ENCODE measurements at regions not wholly inside any gene's neighbourhood (a gene's known extent, or its start where the extent isn't known, plus 50 kb on each side); places are given as distances from the start of the nearest gene placed in this dataset.

DNA sequence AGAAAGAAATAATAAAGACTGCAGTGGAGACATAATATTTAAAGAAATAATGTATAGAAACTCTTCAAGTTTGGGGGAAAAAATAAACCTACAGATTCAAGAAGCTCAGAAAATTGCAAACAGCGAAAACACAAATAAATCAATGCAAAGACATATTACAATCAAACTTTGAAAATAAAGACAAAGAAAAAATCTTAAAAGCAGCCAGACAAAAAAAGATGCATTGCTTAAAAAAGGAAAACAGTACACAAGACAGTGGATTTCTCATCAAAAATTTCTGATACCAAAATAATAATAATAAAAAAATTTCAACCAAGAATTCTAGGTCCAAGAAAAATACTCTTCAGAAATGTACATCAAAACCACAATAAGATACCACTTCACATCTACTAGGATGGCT, 681.0 kb downstream of the UQCRFS1 start:
- Histone ChIP-seq H3K4me1 (ENCODE audit: control insufficient read depth in 1 of 2, low read depth in 2 of 2) (no peaks in the 10 kb centered on the region), H3K36me3 (no peaks in the 10 kb centered on the region), H3K9me3 (no peaks in the 10 kb centered on the region), H3K27ac (no peak overlapping the region), H3K4me3 (no peak overlapping the region), H3K27me3 (replicated peaks; ENCODE audit: insufficient read depth) (no peaks in the 10 kb centered on the region)
- TF ChIP-seq, protein P1, sequence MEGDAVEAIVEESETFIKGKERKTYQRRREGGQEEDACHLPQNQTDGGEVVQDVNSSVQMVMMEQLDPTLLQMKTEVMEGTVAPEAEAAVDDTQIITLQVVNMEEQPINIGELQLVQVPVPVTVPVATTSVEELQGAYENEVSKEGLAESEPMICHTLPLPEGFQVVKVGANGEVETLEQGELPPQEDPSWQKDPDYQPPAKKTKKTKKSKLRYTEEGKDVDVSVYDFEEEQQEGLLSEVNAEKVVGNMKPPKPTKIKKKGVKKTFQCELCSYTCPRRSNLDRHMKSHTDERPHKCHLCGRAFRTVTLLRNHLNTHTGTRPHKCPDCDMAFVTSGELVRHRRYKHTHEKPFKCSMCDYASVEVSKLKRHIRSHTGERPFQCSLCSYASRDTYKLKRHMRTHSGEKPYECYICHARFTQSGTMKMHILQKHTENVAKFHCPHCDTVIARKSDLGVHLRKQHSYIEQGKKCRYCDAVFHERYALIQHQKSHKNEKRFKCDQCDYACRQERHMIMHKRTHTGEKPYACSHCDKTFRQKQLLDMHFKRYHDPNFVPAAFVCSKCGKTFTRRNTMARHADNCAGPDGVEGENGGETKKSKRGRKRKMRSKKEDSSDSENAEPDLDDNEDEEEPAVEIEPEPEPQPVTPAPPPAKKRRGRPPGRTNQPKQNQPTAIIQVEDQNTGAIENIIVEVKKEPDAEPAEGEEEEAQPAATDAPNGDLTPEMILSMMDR (IDR thresholded peaks at IDR 0.05) = no peak
- DNase-seq (ENCODE audit: low spot score) = no peak
- no peak for ATAC-seq (ENCODE audit: insufficient number of reproducible peaks, low FRiP score, low read depth)

DNA sequence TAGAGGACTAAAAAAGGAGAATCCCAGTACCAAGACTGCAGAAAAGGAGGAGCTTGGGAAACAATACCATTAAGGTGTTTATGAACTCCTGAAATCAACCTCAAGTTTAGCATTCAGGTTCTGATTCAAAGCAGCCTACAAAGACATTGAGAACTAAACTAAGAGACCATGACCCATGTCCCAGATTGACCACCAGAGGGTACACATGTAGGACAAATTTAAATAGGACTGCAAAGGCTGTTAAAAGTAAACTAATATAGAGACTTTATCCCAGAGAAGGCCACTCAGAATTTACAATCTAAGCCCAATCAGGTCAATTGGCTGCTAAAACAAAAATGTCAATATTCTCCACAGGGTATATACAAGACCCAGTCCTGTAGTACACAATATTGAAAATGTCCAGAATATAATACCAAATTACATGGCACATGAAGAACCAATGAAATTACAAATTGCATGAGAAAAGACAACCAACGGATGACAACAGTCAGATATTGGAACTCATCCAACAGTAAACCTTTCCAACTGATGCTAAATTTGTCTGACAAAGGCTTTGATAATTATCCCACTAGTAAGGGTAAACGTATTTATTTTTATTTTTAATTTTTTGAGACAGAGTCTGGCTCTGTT, 682.4 kb downstream of the UQCRFS1 start:
- Histone ChIP-seq H3K27ac (no peak overlapping the region), H3K4me1 (ENCODE audit: control insufficient read depth in 1 of 2, low read depth in 2 of 2) (no peaks in the 10 kb centered on the region), H3K9me3 (no peaks in the 10 kb centered on the region), H3K36me3 (no peaks in the 10 kb centered on the region), H3K4me3 (no peak overlapping the region), H3K27me3 (replicated peaks; ENCODE audit: insufficient read depth) (no peaks in the 10 kb centered on the region)
- DNase-seq (ENCODE audit: low spot score) (no peak), ATAC-seq (ENCODE audit: insufficient number of reproducible peaks, low FRiP score, low read depth) (no peak)
- TF ChIP-seq, protein P1 (IDR thresholded peaks at IDR 0.05) = no peak

DNA sequence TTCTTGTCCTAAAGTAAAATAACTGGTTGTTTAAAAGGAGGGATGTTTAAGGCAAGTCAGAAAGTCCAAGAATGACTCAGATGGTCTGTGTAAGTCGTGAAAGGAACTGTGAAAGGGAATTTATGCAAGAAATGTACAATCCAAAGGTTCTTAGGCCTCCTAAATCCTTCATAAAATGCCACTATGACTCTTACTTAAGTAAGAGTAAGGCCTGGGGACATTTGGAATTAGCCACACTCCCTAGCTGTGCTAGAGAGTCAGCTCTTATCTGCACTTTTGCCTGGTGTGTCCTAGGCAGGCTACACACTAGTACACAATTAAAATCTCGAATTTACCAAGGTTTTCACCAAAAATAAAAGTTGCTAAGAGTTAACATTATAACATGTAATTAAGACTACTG, 686.9 kb downstream of the UQCRFS1 start:
- DNase-seq (ENCODE audit: low spot score) (no peak), ATAC-seq (ENCODE audit: insufficient number of reproducible peaks, low FRiP score, low read depth) (no peak)
- no peak overlapping the region for H3K4me3 ChIP-seq
- H3K27ac ChIP-seq = no peak overlapping the region
- TF ChIP-seq, protein P1 (IDR thresholded peaks at IDR 0.05) = no peak
- H3K36me3 ChIP-seq = no peaks in the 10 kb centered on the region
- no peaks in the 10 kb centered on the region for H3K4me1 ChIP-seq (ENCODE audit: control insufficient read depth in 1 of 2, low read depth in 2 of 2)
- H3K9me3 ChIP-seq = no peaks in the 10 kb centered on the region
- H3K27me3 ChIP-seq (replicated peaks; ENCODE audit: insufficient read depth) = no peaks in the 10 kb centered on the region

DNA sequence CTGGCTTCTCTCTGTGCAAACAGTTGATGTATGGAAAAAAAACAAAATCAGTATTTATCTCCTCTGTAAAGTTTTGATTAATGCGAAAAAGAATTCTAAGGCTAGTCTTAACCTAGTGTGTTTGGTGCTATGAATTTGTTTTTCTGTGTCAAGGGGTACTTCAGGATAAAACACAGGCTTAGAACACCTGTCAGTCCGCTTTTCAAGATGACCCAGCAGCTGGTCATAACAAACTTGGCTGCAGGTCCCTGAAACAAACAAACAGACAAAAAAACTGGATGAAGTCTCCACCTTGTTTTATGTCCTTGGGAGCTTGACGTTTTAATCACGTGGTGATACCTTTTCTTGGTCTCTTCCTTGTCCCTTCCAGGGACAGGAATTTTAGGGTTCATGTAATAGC, 689.3 kb downstream of the UQCRFS1 start:
- H3K36me3 ChIP-seq = no peaks in the 10 kb centered on the region
- H3K4me3 ChIP-seq = no peak overlapping the region
- no peak for ATAC-seq (ENCODE audit: insufficient number of reproducible peaks, low FRiP score, low read depth)
- no peaks in the 10 kb centered on the region for H3K4me1 ChIP-seq (ENCODE audit: control insufficient read depth in 1 of 2, low read depth in 2 of 2)
- no peak overlapping the region for H3K27ac ChIP-seq
- H3K9me3 ChIP-seq = no peaks in the 10 kb centered on the region
- TF ChIP-seq, protein P1 (IDR thresholded peaks at IDR 0.05) = no peak
- DNase-seq (ENCODE audit: low spot score) = no peak
- no peaks in the 10 kb centered on the region for H3K27me3 ChIP-seq (replicated peaks; ENCODE audit: insufficient read depth)

DNA sequence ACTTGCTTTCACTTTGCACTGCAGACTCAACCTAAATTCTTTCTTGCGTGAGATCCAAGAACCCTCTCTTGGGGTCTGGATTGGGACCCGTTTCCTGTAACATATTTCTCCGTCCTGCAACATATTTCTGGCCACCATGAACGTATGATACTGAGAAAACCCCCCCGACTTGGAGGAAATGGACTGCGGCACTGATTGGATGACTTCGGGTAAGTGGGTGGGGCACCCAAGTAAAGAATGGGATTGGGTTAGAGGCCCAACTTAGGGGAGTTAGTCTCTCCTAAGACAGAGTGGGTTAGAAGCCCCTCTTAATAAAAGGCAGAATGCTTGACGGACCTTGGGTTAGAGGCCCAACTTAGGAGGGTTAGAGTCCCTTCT, 690.4 kb downstream of the UQCRFS1 start:
- Histone ChIP-seq H3K9me3 (no peaks in the 10 kb centered on the region), H3K27me3 (replicated peaks; ENCODE audit: insufficient read depth) (no peaks in the 10 kb centered on the region), H3K4me1 (ENCODE audit: control insufficient read depth in 1 of 2, low read depth in 2 of 2) (no peaks in the 10 kb centered on the region), H3K36me3 (no peaks in the 10 kb centered on the region), H3K27ac (no peak overlapping the region), H3K4me3 (no peak overlapping the region)
- no peak for ATAC-seq (ENCODE audit: insufficient number of reproducible peaks, low FRiP score, low read depth)
- no peak for DNase-seq (ENCODE audit: low spot score)
- TF ChIP-seq, protein P1 (IDR thresholded peaks at IDR 0.05) = no peak
